ENCODE measurements at regions not wholly inside any gene's neighbourhood (a gene's known extent, or its start where the extent isn't known, plus 50 kb on each side); places are given as distances from the start of the nearest gene placed in this dataset.

DNA sequence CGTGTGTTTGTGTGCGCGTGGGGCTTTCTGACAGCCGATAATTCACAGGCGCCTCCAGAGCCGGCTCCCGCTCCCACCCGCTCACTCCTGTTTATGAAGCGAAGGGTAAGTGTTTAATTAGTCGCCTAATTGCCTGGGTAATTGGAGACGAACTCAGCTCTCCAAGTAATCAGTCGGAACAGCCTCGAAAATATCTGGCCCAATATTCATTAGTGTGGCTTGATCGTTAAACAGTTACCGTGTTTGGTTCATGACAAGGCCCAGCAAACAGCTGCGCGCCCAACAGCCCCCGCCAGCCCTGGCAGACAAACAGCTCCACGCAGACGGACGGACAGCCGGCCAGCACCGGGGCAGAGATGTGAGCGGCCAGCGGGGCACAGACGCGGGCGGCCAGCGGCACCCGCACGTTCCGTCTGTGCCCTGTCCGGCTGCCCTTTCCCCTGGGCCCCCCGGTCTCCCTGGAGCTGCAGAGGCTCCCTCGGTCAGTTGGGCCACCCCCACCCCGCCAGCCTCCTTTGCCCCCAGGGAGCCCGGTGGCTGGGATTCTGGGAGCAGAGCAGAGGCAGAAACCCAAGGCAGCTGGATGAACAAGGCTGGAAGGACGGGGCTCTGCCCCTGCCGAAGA lies 98.2 kb downstream of the UNCX start:
- no peak for DNase-seq
- H2AFZ ChIP-seq (ENCODE audit: low read length) = no peak overlapping the region
- no peaks in the 10 kb centered on the region for H3K9me3 ChIP-seq (replicated peaks; ENCODE audit: insufficient read depth, low read length)
- H3K4me3 ChIP-seq (ENCODE audit: low read length) = no peak overlapping the region
- H3K79me2 ChIP-seq (ENCODE audit: low read length) = no peaks in the 10 kb centered on the region
- H4K20me1 ChIP-seq (ENCODE audit: insufficient read depth, low read length) = no peaks in the 10 kb centered on the region
- H3K4me2 ChIP-seq (ENCODE audit: low read depth, low read length) = no peak overlapping the region
- no peaks in the 10 kb centered on the region for H3K36me3 ChIP-seq (replicated peaks; ENCODE audit: insufficient read depth, low read length)
- no peaks in the 10 kb centered on the region for H3F3A ChIP-seq (ENCODE audit: insufficient read depth, low read length)
- TF ChIP-seq EZH2phosphoT487 (IDR thresholded peaks at IDR 0.05; ENCODE audit: low read length) (no peak), EZH2 (optimal IDR thresholded peaks at IDR 0.05; ENCODE audit: low read depth, low read length) (no peak)
- TF ChIP-seq, protein P1, sequence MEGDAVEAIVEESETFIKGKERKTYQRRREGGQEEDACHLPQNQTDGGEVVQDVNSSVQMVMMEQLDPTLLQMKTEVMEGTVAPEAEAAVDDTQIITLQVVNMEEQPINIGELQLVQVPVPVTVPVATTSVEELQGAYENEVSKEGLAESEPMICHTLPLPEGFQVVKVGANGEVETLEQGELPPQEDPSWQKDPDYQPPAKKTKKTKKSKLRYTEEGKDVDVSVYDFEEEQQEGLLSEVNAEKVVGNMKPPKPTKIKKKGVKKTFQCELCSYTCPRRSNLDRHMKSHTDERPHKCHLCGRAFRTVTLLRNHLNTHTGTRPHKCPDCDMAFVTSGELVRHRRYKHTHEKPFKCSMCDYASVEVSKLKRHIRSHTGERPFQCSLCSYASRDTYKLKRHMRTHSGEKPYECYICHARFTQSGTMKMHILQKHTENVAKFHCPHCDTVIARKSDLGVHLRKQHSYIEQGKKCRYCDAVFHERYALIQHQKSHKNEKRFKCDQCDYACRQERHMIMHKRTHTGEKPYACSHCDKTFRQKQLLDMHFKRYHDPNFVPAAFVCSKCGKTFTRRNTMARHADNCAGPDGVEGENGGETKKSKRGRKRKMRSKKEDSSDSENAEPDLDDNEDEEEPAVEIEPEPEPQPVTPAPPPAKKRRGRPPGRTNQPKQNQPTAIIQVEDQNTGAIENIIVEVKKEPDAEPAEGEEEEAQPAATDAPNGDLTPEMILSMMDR (IDR thresholded peaks at IDR 0.05; ENCODE audit: low read length) = no peak
- H3K4me1 ChIP-seq (ENCODE audit: low read length) = no peaks in the 10 kb centered on the region
- no peak overlapping the region for H3K9ac ChIP-seq (ENCODE audit: low read length)
- peaks cover 77% of the 10 kb centered on the region for H3K27me3 ChIP-seq (replicated peaks; ENCODE audit: insufficient read depth, low read length)
- no peaks in the 10 kb centered on the region for H3K9me2 ChIP-seq (replicated peaks; ENCODE audit: insufficient read depth, low read length)
- H3K27ac ChIP-seq (ENCODE audit: low read length) = no peak overlapping the region

DNA sequence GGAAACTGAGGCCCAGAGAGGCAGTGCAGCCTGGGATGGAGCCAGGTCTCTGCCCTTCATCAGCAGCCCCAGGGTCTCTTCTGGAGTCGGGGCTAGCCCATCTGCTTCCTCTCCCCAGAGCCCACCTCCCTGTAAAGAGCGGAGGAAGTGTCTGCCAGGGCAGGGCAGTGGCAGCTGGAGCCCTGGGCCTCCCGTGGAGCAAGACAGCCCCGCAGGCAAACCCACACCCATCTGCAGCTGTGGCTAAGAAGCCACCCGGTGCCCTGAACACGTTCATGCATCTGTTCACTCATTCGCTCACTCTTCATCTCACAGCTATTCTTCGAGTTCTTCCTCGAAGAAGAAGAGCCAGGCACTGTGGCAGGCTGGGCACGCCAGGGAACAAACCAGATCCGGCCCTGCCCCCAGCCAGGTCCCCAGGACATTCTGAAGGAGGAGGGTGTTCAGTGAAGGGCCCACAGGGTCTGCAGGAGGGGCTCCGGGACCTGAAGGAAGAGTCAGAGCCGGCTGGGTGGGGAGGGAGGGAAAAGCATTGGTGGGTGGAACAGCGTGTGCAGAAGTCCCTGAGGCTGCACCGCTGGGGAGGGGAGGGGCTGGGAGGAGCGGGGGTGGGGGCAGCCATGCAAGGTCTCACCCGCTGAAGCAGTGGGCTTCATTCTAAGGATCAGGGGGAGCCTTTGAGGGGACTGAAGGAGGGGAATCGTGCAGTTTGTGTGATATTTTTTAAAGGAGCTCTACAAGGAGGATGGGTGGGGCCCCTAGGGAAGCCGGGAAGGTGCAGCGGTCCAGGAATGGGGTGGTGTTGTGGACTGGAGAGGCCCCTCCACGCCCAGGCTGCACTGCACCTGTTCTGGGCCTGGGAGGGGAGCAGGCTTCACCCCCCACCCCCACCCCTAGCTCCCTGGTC lies 99.1 kb downstream of the UNCX start:
- TF ChIP-seq, protein P1 (IDR thresholded peaks at IDR 0.05; ENCODE audit: low read length) = no peak
- TF ChIP-seq EZH2phosphoT487 (IDR thresholded peaks at IDR 0.05; ENCODE audit: low read length) = no peak
- Histone ChIP-seq H3K4me3 (ENCODE audit: low read length) (no peak overlapping the region), H2AFZ (ENCODE audit: low read length) (no peak overlapping the region), H3K27ac (ENCODE audit: low read length) (no peak overlapping the region), H3F3A (ENCODE audit: insufficient read depth, low read length) (no peaks in the 10 kb centered on the region), H4K20me1 (ENCODE audit: insufficient read depth, low read length) (no peaks in the 10 kb centered on the region), H3K36me3 (replicated peaks; ENCODE audit: insufficient read depth, low read length) (no peaks in the 10 kb centered on the region), H3K79me2 (ENCODE audit: low read length) (no peaks in the 10 kb centered on the region), H3K9ac (ENCODE audit: low read length) (no peak overlapping the region), H3K9me2 (replicated peaks; ENCODE audit: insufficient read depth, low read length) (no peaks in the 10 kb centered on the region), H3K4me1 (ENCODE audit: low read length) (no peaks in the 10 kb centered on the region), H3K4me2 (ENCODE audit: low read depth, low read length) (no peak overlapping the region), H3K9me3 (replicated peaks; ENCODE audit: insufficient read depth, low read length) (no peaks in the 10 kb centered on the region), H3K27me3 (replicated peaks; ENCODE audit: insufficient read depth, low read length) (peaks cover 77% of the 10 kb centered on the region)
- DNase-seq = no peak

DNA sequence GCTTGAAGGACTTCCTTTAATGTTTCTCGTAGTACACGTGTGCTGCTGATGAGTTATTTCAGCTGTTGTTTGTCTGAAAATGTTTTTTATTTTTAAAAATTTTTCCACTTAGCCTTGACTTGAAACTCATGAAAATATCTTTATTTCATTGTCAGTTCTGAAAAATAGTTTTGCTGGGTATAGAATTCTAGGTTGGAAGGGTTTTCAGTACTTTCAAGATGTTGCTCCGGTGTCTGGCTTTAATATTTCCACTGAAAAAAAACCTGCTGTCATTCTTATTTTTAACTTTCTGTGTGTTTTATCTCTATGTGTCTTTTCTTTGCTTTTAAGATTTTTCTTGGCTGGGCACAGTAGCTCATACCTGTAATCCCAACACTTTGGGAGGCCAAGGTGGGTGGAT lies 103.8 kb downstream of the UNCX start:
- Histone ChIP-seq H2AFZ (ENCODE audit: low read length) (no peak overlapping the region), H3K4me1 (ENCODE audit: low read length) (no peaks in the 10 kb centered on the region), H3K9me3 (replicated peaks; ENCODE audit: insufficient read depth, low read length) (no peaks in the 10 kb centered on the region), H3K9me2 (replicated peaks; ENCODE audit: insufficient read depth, low read length) (no peaks in the 10 kb centered on the region), H3K79me2 (ENCODE audit: low read length) (no peaks in the 10 kb centered on the region), H3K9ac (ENCODE audit: low read length) (no peak overlapping the region), H4K20me1 (ENCODE audit: insufficient read depth, low read length) (no peaks in the 10 kb centered on the region), H3K4me2 (ENCODE audit: low read depth, low read length) (no peak overlapping the region), H3K36me3 (replicated peaks; ENCODE audit: insufficient read depth, low read length) (no peaks in the 10 kb centered on the region), H3K4me3 (ENCODE audit: low read length) (no peak overlapping the region), H3K27ac (ENCODE audit: low read length) (no peak overlapping the region), H3F3A (ENCODE audit: insufficient read depth, low read length) (no peaks in the 10 kb centered on the region), H3K27me3 (replicated peaks; ENCODE audit: insufficient read depth, low read length) (peaks cover 73% of the 10 kb centered on the region)
- TF ChIP-seq, protein P1 (IDR thresholded peaks at IDR 0.05; ENCODE audit: low read length) = no peak
- TF ChIP-seq EZH2phosphoT487 (IDR thresholded peaks at IDR 0.05; ENCODE audit: low read length) (no peak), EZH2 (optimal IDR thresholded peaks at IDR 0.05; ENCODE audit: low read depth, low read length) (no peak)
- DNase-seq = no peak
